ENCODE measurements at regions not wholly inside any gene's neighbourhood (a gene's known extent, or its start where the extent isn't known, plus 50 kb on each side); places are given as distances from the start of the nearest gene placed in this dataset.
"Not testable (repeated sequence)": the region's sequence is repeated elsewhere in the genome, so short reads cannot be mapped to it uniquely, and the experiment has no call there.

DNA sequence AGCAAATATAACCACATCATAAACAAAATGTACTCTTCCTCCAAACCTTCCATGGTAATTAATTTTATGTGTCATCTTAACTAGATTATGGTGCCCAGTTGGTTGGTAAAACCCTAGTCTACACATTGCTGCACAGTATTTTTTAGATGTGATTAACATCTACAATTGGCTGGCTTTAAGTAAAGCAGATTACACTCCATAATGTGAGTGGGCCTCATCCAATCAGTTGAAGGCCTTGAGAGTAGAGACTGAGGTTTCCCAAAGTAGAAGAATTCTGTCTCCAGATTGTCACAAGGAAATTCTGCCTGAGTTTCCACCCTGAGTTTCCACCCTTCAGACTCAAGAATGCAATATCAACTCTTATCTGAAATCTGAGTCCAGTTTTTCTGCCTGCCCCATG lies 128.4 kb upstream of the USP25 start:
- no peak for DNase-seq (ENCODE audit: low read depth in 2 of 2)

DNA sequence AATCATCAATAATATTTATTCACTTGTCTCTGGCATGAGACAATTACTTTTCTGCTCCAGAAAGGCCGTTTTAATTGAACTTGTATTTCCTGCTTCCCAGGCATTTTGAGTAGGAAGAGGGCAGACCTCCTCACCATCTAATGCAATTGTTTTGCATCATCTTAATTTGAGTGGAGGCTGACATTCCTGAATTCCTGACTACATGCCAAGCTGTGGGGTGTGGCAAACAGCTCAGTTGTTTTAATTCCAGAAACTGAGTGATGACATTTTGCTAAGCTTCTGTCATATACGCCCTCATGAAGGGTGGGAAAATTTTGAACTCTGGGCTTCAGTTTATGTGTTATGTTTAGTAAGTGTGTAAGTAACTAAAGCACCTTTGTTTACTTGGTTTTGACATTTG lies 125.4 kb upstream of the USP25 start:
- peak; percentile 48 to 63 for DNase-seq (ENCODE audit: low read depth in 2 of 2)

DNA sequence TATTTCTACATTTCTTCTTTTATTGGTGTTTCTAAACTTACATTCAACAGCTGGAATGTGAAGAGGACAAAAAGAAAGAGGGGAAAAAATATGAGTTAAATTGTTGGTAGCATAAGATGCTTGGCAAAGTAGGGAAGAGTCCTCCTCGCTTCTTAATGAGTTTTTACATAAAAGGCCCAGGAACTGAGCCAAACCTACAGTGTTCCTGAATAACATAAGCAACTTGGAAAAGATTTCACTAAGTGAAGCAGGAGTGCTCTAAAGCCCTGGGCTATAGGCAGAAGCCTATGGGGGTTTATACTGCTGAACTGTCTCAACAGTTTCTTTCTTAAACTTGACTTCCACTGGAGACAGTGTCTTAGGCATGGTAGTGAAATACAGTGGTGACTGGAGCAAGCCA lies 115.0 kb upstream of the USP25 start:
- DNase-seq (ENCODE audit: low read depth in 2 of 2), result no peak

DNA sequence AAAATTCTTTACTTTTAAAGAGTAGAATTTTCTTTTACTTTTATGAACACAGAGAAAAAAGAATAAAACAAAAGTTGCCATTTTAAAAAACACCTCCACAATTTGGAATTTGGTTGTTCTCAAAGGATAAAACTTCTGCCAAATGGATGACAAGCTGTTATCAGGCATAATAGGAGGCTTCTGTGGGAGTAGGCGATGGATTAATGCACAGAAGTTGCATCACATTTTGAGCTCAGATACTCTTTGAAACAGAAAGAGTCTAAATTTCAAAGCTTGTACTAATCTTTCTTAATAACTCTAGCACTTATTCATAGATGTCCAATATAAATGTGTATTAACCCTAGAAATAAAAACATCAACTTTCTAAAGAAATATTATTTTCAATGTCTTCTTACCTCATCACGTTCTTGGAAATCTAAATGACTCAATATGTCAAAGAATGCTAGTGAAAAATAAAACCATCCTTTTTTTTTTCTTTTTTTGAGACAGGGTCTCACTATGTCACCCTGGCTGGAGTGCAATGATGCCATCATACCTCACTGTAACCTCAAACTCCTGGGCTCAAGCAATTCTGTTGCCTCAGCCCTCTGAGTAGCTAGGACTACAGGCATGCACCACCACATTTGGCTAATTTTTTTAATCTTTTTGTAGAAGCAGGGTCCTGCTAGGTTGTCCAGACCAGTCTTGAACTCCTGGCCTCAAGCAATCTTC lies 112.8 kb upstream of the USP25 start:
- DNase-seq (ENCODE audit: low read depth in 2 of 2), result no peak

DNA sequence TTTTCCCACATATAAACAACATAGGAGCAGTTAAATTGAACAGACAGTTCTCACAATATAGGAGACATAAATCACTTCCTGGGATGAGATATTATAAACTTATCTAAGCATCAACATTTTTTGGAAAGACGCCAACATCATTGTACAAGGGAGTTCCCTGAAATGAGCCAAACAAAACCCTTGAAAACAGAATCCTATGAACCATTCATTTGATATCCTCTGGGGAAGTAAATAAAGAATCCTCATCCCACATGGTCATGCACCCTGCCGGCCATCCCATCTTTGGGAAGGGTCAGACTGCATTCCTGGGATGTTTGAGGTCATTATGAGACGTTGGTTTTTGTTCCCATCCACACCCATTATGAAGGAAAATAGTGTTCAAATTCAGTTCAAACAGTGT lies 111.8 kb upstream of the USP25 start:
- DNase-seq (ENCODE audit: low read depth in 2 of 2), result peak; percentile 64 to 88

DNA sequence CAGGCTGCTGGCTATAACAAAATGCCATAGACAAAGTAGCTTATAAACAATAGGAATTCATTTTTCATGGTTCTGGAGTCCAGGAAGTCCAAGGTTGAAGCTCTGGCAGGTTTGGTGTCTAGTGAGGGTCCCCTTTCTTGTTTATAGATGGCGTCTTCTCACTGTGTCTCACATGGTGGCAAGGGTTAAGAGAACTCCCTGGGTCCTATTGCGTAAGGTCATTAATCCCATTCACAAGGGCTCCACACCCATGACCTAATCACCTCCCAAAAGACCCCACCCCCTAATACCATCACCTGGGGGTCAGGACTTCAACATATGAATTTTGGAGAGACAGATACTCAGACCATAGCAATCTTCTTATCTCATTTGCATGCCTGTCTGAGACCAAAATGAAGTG lies 108.9 kb upstream of the USP25 start:
- DNase-seq (ENCODE audit: low read depth in 2 of 2), result no peak

DNA sequence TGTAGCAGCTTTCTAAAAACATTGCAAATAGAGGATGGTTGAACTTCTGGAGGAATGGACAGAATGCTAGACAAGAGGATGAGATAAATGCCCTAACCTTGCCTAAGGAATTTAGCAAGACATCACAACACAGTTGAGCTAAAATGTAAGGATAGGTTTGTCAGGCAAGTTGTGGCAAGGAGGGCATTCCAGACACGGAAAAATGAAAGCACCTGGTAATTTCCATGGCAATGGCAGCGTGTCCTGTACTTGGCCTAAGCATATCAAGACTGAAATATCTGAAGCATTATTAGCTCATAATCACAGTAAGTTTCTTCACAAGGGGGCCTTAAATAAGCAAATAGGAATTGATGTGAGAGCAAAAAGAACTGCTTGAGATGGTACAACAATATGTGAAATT lies 105.1 kb upstream of the USP25 start:
- DNase-seq (ENCODE audit: low read depth in 2 of 2), result no peak

DNA sequence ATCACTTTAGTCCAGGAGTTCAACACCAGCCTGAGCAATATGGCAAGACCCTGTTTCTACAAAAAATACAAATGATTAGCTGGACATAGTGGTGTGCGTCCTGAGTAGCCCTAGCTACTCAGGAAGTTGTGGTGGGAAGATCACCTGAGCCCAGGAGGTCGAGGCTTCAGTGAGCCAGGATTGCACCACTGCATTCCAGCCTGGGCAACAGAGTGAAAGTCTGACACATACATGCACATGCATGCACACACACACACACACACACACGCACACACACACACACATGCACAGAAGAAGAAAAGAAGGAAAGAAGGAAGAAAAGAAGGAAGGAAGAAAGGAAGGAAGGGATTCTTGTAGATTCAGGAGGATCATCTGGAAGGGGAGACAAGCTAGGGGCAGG lies 104.4 kb upstream of the USP25 start:
- no peak for DNase-seq (ENCODE audit: low read depth in 2 of 2)

DNA sequence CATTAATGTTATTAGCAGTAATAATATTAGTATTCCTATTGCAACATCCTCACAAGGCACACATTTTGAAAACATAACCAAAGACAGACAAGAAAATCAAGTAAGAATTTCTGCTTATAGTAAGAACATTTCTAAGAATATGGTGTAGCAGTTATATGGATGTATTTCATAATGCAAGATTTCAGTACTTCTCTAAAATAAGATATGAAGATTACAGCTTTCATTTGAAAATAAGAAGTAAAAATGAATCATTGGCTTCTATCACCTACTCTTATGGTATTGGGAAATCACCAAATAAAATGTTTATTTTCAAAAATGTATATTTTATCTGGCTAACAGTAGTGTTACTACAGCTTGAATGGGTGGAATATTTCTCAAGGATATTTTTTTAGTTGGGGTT lies 103.8 kb upstream of the USP25 start:
- no peak for DNase-seq (ENCODE audit: low read depth in 2 of 2)

DNA sequence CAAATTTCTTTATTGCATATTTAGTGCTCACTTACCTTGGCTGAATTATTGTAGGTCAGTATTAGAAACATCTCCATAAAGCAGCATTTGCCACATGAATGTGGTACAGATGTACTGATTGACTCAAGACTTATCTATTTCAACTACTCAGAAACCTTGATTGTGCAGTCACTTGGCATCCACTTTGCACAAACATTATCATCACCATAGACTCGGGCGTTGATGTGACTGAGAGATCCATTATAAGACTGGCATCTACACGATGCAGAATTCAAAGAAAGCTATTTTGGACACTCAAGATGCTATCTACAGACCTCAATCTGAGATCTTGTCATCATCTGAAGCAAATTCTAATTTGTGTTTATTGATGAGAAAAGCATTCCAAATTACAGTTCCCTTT lies 102.8 kb upstream of the USP25 start:
- DNase-seq (ENCODE audit: low read depth in 2 of 2), result no peak

DNA sequence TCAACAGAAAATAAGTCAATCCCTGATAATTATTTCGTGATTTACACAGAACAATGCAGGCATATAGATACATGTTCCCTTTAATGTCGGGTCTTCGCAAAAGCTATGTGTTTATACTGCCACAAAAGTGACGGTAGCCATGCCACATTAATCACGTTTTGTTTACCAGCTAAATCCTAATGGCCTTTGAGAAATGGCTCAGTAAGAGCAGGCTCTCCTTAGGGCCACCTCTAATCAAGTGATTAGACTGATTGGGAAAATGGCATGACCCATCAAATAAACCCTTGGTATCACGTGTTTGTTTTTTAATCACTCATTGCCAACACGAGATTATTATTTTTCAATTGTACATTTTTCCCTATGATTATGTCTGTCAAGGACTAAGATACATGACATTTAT lies 102.0 kb upstream of the USP25 start:
- no peak for DNase-seq (ENCODE audit: low read depth in 2 of 2)

DNA sequence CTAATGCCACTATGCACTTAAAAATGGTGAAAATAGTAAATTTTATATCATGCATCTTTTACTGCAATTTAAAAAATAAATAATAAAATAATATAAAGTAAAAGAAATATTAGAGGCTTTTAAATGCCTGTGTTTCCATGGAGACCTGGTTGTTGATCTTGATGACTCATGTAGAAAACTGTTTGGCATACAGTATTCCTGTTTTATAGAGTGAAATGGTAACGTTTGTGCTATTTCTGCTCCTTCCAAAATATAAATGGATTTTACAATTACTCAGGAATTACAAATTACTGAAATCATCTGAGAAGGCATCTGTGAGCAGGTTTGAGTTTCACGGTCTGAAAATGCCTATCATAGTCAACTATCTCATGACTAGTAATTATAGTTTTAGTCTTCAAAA lies 98.4 kb upstream of the USP25 start:
- DNase-seq (ENCODE audit: low read depth in 2 of 2), result peak; percentile 52 to 72

DNA sequence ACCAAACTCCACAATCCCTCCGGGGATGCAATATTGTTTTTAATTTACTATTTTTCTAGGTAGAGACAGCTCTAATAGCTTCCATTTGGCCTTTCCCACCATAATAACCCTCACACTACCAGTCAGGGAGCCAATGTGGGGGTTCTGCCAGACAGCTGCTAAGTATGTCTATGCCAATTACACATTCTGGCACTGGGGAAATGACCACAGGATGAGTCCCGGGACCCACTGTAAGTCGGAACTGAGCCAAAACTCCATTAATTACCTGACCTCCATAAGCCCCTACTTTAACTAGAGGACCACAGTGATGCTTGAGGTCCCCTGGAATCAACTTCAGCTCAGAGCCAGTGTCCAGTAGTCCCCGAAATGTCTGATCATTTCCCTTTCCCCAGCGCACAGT lies 95.2 kb upstream of the USP25 start:
- not testable (repeated sequence) for DNase-seq (ENCODE audit: low read depth in 2 of 2)

DNA sequence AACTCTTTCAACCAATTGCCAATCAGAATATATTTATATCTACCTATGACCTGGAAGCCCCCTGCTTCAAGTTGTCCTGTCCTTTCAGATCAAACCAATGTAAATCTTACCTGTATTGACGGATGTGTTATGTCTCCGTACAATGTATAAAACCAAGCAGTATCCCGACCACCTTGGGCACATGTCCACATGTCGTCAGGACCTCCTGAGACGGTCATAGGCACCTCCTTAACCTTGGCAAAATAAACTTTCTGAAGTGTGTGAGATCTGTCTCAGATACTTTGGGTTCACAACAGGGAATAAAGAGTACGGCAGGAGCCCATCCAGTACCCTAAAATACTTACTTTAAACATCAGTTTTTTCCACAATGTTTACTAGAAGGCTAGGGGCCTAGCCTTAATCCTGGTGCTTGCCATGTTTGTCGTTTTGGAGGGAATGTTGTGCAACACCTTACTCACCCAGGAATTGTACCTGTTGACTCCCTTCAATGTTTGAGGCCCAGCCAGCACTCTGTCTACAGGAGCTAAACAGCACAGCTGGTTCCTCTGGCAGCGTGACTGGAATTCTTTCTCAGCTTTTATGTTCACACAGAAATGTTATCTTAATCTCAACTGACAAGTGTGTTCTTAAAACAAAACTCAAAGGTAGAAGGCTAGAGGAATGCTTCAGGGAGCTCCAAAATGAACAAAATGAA lies 90.8 kb upstream of the USP25 start:
- DNase-seq (ENCODE audit: low read depth in 2 of 2), result no peak

DNA sequence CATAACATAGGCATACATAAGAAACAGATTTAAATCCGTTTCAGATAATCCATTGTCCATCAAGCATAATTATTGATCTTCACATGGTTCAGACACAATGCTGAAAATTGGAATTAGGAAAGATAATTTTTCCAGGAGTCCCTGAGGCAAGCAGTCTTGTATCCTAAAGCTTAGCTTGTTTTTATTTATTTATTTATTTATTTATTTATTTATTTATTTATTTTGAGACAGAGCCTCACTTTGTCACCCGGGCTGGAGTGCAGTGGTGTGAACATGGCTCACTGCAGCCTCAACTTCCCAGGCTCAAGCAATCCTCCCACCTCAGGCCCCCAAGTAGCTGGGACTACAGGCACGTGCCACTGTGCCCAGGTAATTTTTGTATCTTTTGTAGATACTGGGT lies 89.7 kb upstream of the USP25 start:
- DNase-seq (ENCODE audit: low read depth in 2 of 2), result not testable (repeated sequence)

DNA sequence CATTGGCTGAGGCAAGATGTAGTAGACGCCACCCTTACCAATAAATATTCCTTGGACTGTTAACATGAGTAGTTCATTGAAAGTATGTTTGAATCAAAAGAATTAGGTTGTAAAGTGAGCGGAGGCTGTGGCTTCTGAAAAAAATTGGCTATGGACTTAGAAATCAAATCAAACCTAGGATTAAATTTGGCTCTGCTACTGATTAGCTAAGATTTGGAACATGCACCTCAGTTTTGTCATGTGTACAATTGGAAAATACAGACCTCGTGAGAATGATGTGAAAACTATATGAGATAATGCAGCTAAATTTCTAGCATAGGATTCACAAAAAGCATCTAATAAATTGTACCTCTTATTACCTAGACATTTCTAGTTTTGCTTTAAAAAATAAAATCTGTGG lies 85.3 kb upstream of the USP25 start:
- DNase-seq (ENCODE audit: low read depth in 2 of 2), result no peak

DNA sequence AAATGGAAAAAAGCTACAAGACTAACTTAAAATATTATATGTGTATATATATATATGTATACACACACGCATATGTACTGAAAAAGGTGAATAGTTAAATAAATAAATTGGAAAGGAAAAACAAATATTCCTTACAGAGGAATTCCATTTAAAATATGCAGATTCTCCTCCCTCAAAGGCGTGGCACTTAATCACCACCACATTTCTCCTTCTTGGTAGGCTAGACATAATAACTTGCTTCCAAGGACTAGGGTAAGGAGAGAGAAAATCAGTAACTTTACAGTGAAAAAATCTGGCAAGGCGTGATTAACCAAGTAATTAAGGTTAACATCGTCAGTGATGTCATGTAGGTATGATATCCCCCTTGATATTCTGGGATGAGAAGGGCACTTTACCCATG lies 84.0 kb upstream of the USP25 start:
- no peak for DNase-seq (ENCODE audit: low read depth in 2 of 2)

DNA sequence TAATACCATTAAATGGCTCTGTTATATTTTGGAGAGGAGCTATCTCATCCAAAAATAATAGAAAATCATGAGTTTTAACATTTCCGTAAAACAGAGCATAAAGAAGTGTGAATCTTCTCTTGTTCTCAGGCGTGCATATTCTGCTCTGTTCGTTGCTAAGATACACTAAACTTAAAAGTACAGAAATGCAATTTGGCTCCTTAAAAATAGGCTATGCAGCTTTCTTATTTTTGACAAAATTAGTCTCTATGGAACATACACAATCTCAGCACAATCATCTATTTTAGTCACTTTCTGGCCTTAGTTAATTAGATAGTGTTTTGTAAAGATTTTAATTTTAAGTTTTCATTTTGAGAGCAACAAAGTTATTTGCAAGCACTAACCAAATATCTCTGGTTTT lies 79.0 kb upstream of the USP25 start:
- no peak for DNase-seq (ENCODE audit: low read depth in 2 of 2)

DNA sequence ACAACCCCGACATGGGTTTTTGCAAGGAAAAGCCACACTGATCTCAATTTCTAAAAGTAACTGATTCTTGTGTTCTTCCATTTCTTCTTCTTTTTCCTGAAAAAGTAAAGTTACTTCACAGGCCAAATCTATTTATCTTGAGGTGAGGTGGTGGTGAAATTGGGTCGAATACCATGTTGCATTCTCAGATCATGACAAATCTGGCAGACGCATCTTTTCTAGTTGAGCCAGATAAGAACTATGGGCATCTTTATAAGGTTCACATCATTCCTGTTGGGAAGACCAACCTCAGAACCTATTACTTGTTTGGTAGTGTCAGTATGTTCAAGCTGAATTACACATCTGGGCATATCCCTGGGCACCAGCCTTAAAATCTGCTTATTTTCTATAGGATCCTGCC lies 78.6 kb upstream of the USP25 start:
- no peak for DNase-seq (ENCODE audit: low read depth in 2 of 2)

DNA sequence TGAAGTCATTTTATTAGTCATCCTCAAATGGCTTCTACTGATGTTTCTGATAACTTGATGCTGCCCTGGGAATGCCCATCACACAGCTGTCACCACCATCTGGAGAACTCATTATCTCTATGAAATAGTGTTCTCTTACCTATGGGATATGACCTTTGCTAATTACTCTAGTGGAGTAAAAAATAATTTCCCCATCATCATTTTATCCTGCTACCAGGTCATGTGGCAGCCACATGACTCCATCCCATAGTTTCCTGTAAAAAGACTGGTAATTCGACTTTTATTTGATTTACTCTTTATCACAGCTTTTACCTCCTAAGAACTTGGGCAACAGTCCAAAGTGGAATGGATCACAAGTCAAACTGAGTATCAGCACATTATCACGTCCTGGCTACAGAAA lies 76.1 kb upstream of the USP25 start:
- no peak for DNase-seq (ENCODE audit: low read depth in 2 of 2)

DNA sequence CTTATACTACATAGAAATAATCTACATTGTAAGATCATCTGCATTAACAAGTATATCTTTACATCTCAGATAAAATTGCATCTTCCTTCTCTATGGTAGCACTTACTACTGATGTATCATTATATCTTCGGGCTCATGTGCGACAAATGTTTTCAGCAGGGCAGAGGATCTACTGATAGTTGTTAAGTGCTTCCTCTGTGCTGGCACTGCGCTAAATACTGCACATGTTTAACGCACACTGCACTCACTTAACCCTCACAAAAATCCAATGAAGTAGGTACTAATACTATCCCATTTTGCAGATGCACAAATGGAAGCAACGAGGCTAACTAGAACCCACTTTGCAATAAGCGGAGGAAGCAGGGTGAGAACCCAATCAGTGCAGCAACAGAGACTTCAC lies 75.6 kb upstream of the USP25 start:
- no peak for DNase-seq (ENCODE audit: low read depth in 2 of 2)

DNA sequence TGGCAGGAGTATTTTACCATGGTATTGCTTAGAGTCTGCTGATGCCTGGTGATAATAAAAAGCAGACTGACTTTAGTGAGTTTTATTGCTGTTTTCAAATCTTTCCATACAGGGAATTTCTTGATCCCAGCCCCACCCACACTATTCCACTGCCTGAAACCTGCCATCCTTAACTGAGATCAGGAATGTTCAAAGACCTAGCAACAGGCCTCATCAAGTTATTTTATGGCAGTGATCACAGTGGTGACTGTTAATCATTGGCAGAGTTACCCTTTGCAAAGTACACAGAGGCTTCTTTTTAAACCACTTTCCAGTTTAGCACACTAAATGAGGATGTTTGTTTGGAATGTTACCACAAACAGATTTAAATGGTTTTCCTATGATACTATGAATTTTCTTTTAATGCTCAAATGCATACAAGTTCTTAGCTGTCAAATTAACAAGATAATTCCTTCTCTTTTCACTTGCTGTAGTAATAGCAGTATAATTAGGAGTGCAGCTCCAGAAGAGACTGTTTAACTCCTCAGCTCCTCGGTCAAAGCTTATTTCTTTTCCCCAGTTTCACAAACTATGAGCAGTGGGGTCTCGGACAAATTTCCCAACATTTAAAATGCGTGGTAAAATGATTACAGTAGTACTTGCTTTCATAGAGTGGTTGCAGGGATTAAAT lies 69.9 kb upstream of the USP25 start:
- no peak for DNase-seq (ENCODE audit: low read depth in 2 of 2)

DNA sequence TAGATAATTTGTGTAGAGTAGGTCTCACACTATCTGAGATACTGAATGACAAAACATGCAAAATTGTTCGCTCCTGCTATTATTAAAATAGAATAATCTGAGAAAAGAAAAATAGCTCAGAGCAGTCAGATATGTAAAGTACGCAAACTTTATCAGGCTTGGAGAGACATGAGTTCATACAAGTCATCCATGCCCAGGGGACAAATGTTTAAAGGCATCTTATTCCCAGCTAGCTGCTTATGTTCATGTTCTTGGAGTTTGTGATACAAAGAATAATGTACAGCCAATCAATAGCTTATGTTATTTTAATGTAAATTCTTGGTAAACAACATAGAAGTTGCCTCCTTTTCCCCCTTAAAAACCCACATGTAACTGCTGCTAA lies 69.4 kb upstream of the USP25 start:
- DNase-seq (ENCODE audit: low read depth in 2 of 2), result no peak

Measured in dermis microvascular lymphatic vessel endothelial cell (primary cell).